ENCODE measurements at regions not wholly inside any gene's neighbourhood (a gene's known extent, or its start where the extent isn't known, plus 50 kb on each side); places are given as distances from the start of the nearest gene placed in this dataset.

DNA sequence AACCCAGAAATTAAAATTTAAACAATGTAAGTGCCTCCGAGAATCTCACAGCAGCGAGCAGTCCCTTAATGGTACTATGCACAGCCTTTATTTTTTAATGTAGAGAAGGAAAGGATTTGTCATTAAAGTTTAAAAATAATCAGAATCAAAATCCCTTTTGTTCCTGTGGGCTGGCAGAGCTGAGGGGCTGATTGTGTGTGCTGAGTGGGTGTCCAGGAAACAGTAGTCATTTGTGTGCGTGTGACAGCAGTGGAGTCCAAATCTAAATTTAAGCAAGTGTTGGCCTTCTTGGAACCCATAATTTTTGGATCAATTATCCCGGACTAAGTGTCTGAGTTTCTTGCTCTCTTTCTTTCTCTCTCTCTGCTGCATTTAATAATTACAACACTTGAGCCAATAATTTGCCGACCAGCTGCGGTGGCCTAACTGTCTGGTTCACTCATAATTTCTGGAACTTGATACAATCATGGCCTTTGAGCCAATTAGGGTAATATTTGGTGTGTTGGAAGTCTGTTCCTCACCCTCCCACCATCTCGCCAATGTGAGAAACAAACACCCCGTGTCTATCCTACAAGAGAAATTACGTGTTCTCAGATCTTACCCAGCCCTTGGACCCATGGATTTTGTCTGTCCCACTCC is 528.0 kb downstream of the SOX6 start:
- Histone ChIP-seq H3K4me1 (no peaks in the 10 kb centered on the region), H3K9me3 (no peaks in the 10 kb centered on the region), H3K36me3 (no peaks in the 10 kb centered on the region), H3K27ac (no peak overlapping the region), H3K27me3 (no peaks in the 10 kb centered on the region), H3K4me3 (no peak overlapping the region)
- intact Hi-C loops (cut with DNase I; ENCODE audit: low total_unique reads), result no loop called here
- TF ChIP-seq CTCF (IDR thresholded peaks at IDR 0.05) (no peak), POLR2AphosphoS5 (IDR thresholded peaks at IDR 0.05) (no peak)
- DNase-seq (ENCODE audit: low spot score in 2 of 2), result no peak

- H3K27me3 ChIP-seq, result no peaks in the 10 kb centered on the region
- no peaks in the 10 kb centered on the region for H3K36me3 ChIP-seq
- H3K9me3 ChIP-seq, result no peaks in the 10 kb centered on the region
- no peak overlapping the region for H3K27ac ChIP-seq
- no peak for DNase-seq (ENCODE audit: low spot score in 2 of 2)
- no peak overlapping the region for H3K4me3 ChIP-seq
- H3K4me1 ChIP-seq, result no peaks in the 10 kb centered on the region
- intact Hi-C loops (cut with DNase I; ENCODE audit: low total_unique reads), result no loop called here
- no peak for TF ChIP-seq POLR2AphosphoS5 (IDR thresholded peaks at IDR 0.05)
- TF ChIP-seq POLR2A (IDR thresholded peaks at IDR 0.05), result no peak
- TF ChIP-seq CTCF (IDR thresholded peaks at IDR 0.05), result no peak
Observed at GRCh38 chr11:15829312-15829711, 527.0 kb downstream of the SOX6 start.

DNA sequence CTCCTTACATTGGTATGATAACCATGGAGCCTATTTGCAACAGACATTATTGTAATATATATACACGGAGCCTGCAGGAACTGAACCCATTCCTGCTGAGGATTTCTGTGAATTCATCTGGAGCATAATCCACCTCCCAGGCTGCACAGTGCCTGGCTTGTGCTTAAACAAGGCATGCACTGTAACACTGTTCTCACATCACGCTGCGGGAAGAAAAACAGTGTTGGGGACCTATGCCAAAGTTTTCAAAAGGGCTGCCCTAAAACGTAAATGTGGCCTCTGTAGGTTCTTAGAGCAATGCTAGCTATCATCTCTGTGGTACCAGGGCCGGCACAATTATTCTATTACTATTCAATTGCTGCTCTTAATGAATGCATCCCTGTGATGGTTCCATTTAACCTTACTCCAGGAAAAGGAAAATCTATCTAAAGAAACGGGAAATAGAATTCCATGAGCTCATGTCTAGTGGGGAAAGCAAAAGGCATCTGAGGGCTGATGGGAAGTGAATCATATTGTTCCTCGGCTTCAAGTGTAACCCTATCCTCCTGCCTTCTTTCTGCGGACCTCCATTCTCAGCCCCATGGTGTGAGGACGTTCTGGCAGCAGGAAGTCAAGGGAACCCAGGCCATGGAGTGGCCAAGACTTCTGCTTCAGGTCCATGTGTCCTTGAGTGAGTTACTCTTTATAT is 525.5 kb downstream of the SOX6 start:
- DNase-seq (ENCODE audit: low spot score in 2 of 2), result no peak
- Histone ChIP-seq H3K27me3 (no peaks in the 10 kb centered on the region), H3K27ac (no peak overlapping the region), H3K4me3 (no peak overlapping the region), H3K9me3 (no peaks in the 10 kb centered on the region), H3K36me3 (no peaks in the 10 kb centered on the region), H3K4me1 (no peaks in the 10 kb centered on the region)
- intact Hi-C loops (cut with DNase I; ENCODE audit: low total_unique reads), result no loop called here
- TF ChIP-seq POLR2AphosphoS5 (IDR thresholded peaks at IDR 0.05), result no peak
- no peak for TF ChIP-seq CTCF (IDR thresholded peaks at IDR 0.05)
- TF ChIP-seq POLR2A (IDR thresholded peaks at IDR 0.05), result no peak

GRCh38 chr11:15835788-15836411 is 520.4 kb downstream of the SOX6 start:
- Histone ChIP-seq H3K4me3 (no peak overlapping the region), H3K27ac (no peak overlapping the region), H3K36me3 (no peaks in the 10 kb centered on the region), H3K4me1 (no peaks in the 10 kb centered on the region), H3K9me3 (no peaks in the 10 kb centered on the region), H3K27me3 (no peaks in the 10 kb centered on the region)
- TF ChIP-seq POLR2AphosphoS5 (IDR thresholded peaks at IDR 0.05) (no peak), CTCF (IDR thresholded peaks at IDR 0.05) (no peak), POLR2A (IDR thresholded peaks at IDR 0.05) (no peak)
- no peak for DNase-seq (ENCODE audit: low spot score in 2 of 2)
- intact Hi-C loops (cut with DNase I; ENCODE audit: low total_unique reads), result no loop called here

DNA sequence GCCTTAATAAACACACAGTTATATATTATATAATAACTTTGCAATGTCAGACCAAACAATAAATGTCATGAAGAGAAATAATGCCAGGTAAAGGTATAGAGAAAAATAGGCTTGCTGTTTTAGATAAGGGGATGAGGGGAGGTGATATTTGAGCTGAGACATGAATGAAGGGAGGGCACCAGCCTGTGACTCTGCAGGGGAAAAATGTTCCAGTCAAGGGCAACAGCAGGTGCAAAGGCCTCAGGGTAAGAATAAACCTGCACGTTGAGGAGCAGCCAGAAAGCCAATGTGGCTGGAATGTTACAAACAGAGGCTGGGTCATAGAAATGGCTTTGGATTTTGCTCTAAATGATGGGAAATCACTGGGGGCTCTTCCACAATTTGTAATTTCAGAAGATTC is 519.6 kb downstream of the SOX6 start:
- no peaks in the 10 kb centered on the region for H3K9me3 ChIP-seq
- H3K36me3 ChIP-seq, result no peaks in the 10 kb centered on the region
- TF ChIP-seq CTCF (IDR thresholded peaks at IDR 0.05) (no peak), POLR2A (IDR thresholded peaks at IDR 0.05) (no peak), POLR2AphosphoS5 (IDR thresholded peaks at IDR 0.05) (no peak)
- H3K27ac ChIP-seq, result no peak overlapping the region
- intact Hi-C loops (cut with DNase I; ENCODE audit: low total_unique reads), result no loop called here
- DNase-seq (ENCODE audit: low spot score in 2 of 2), result no peak
- H3K4me1 ChIP-seq, result no peaks in the 10 kb centered on the region
- H3K4me3 ChIP-seq, result no peak overlapping the region
- no peaks in the 10 kb centered on the region for H3K27me3 ChIP-seq

Data from breast epithelium (tissue), 4 donors.